Activated CD4-positive, alpha-beta T cell treated with anti-CD3 and anti-CD28 coated beads, Interleukin-2, amount 50 U/mL, for 16 hours (primary cell): ENCODE measurements at regions not wholly inside any gene's neighbourhood (a gene's known extent, or its start where the extent isn't known, plus 50 kb on each side); places are given as distances from the start of the nearest gene placed in this dataset.
"Not testable (repeated sequence)": the region's sequence is repeated elsewhere in the genome, so short reads cannot be mapped to it uniquely, and the experiment has no call there.

Experiments used
- DNase-seq: peaks from one replicate; pipeline ENCODE4 v3.0.0-alpha.2; 2020

GRCh38 chr15:20305912-20306311 is 235.7 kb downstream of the GOLGA6L6 start:
- DNase-seq: not testable (repeated sequence)

- DNase-seq: not testable (repeated sequence)
These were observed 236.6 kb downstream of the GOLGA6L6 start for GRCh38 chr15:20305015-20305465.

GRCh38 chr15:20304282-20305014 is 237.2 kb downstream of the GOLGA6L6 start:
- DNase-seq: not testable (repeated sequence)

GRCh38 chr15:20303248-20304171 is 238.1 kb downstream of the GOLGA6L6 start:
- DNase-seq: not testable (repeated sequence)

- DNase-seq: not testable (repeated sequence)
These were observed 239.2 kb downstream of the GOLGA6L6 start for GRCh38 chr15:20302141-20303069.

GRCh38 chr15:20301471-20302081 is 240.0 kb downstream of the GOLGA6L6 start:
- not testable (repeated sequence) for DNase-seq

GRCh38 chr15:20301041-20301390 is 240.6 kb downstream of the GOLGA6L6 start:
- not testable (repeated sequence) for DNase-seq

GRCh38 chr15:20300351-20301040 is 241.1 kb downstream of the GOLGA6L6 start:
- DNase-seq: not testable (repeated sequence)

- not testable (repeated sequence) for DNase-seq
These were observed 243.9 kb downstream of the GOLGA6L6 start for GRCh38 chr15:20297603-20298123.

- not testable (repeated sequence) for DNase-seq
These were observed 245.3 kb downstream of the GOLGA6L6 start for GRCh38 chr15:20296261-20296660.

- no peak for DNase-seq
These were observed 246.3 kb downstream of the GOLGA6L6 start for GRCh38 chr15:20295238-20295811.

GRCh38 chr15:20294651-20295237 is 246.9 kb downstream of the GOLGA6L6 start:
- DNase-seq: no peak

- not testable (repeated sequence) for DNase-seq
These were observed 249.1 kb downstream of the GOLGA6L6 start for GRCh38 chr15:20292422-20293005.

GRCh38 chr15:20291616-20292015 is 250.0 kb downstream of the GOLGA6L6 start:
- DNase-seq: not testable (repeated sequence)

GRCh38 chr15:20290606-20291005 is 251.0 kb downstream of the GOLGA6L6 start:
- DNase-seq: not testable (repeated sequence)

- DNase-seq: not testable (repeated sequence)
These were observed 252.0 kb downstream of the GOLGA6L6 start for GRCh38 chr15:20289538-20290103.

GRCh38 chr15:20288800-20289537 is 252.6 kb downstream of the GOLGA6L6 start:
- not testable (repeated sequence) for DNase-seq

GRCh38 chr15:20286559-20286958 is 255.0 kb downstream of the GOLGA6L6 start:
- DNase-seq: not testable (repeated sequence)
